LHCN-M2 (cell line): ENCODE measurements at regions not wholly inside any gene's neighbourhood (a gene's known extent, or its start where the extent isn't known, plus 50 kb on each side); places are given as distances from the start of the nearest gene placed in this dataset.
"Not testable (repeated sequence)": the region's sequence is repeated elsewhere in the genome, so short reads cannot be mapped to it uniquely, and the experiment has no call there.

ENCODE experiments used
- DNase-seq: peaks from one replicate; pipeline ENCODE4 v3.0.0-alpha.2; 2012; ENCODE audit warnings: low read depth

DNA sequence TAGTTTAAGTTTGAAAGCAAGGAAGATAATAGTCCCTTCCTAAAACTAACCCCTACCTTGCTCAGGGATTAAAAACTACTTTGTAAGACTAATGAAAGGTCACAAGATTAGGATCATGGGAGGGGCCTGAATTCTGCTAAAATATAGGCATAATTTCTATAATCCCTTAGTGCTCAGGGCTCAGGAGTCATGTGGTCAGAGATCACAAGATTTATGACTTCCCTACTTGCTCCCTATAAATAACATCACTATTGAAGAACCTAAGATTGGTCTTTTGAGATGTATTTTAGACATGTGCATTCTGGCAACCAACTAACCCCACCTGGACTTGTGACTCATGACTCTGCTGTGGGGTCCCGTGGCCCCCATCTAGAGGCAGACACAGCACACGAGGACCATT, 81.1 kb downstream of the STMND1 start:
- no peak for DNase-seq

GRCh38 chr6:17186925-17187324, 85.1 kb downstream of the STMND1 start:
- no peak for DNase-seq

- no peak for DNase-seq
These were observed 87.9 kb upstream of the RBM24 start for GRCh38 chr6:17193106-17193775.

GRCh38 chr6:17197607-17198006, 83.6 kb upstream of the RBM24 start:
- no peak for DNase-seq

- DNase-seq: no peak
These were observed 80.8 kb upstream of the RBM24 start for GRCh38 chr6:17200395-17200794.

- peak; percentile 90 for DNase-seq
These were observed 78.6 kb upstream of the RBM24 start for GRCh38 chr6:17202526-17202925.

DNA sequence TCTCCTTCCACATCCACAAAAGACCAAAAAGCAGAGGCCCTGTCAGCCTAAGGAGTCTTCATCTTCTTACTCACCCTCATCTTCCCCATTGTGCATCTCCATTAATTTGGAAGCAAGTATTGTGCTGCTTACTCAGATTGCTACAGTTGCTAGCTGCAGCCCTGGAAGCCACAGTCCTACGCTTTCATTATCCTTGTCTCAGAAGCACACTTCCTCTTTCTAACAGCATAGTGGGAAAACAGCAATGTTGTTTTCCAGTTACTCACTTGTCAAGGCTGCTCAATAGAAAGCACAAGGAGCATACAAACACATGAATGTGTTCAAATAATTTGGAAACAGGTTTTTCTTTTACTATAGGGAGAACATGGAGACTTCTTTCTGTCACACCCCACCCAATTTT, 76.6 kb upstream of the RBM24 start:
- no peak for DNase-seq

- DNase-seq: no peak
These were observed 74.5 kb upstream of the RBM24 start for GRCh38 chr6:17206566-17207072.

DNA sequence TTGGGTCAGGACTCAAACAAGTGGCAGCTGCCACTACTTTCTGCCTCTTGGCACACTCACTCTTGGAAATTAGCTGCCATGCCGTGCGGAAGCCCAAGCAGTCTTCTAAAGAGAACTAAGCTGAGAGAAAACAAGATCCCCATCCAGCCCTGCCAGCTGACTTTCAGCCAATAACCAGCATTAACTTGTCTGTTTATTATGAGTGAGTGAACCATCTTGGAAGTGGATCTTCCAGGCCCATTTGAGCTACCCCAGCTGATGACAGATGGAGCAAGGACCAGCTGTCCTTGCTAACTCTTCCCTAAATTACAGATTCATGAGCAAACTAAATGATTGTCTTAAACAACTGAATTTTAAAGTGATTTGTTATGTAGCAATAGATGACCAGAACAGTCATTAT, 73.9 kb upstream of the RBM24 start:
- no peak for DNase-seq

GRCh38 chr6:17210683-17211082, 70.5 kb upstream of the RBM24 start:
- no peak for DNase-seq

- no peak for DNase-seq
These were observed 70.1 kb upstream of the RBM24 start for GRCh38 chr6:17211101-17211500.

DNA sequence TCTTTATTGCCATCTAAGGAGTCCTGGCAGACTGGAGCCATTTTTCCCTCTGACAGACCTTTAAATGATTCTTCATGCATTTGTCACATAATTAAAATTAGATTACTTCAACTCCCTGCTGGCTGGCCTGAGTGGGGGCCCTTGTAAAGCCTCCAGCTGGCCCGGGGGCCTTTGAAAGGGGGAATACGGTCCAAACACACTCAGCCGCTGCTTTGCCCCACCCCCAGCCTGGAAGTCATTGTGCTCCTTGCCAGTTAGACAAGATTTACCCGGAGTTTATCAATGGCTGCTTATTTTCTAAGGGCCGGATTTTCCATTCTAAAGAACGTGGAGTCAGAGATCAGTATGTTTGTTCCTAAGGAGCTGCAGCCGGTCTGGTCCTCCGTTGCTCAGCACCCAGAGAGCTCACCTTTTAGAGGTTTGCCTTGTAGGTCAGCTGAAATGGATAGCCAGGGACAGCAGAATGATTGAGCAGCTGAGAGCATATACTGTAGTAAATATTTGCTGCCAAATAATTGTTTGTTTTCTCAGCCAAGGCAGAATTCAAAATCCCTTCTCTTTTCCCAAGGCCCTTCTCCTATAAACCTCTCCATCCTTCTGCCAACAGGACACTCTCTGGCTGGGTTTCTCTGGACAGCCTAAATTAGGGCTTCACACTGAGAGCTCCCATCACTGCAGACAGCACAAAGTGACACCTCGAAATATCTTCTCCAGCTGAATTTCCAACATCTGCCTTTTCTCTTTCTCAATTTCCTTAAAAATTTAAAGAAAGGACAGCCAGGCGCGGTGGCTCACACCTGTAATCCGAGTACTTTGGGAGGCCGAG, 68.4 kb upstream of the RBM24 start:
- no peak for DNase-seq

- DNase-seq: no peak
These were observed 67.1 kb upstream of the RBM24 start for GRCh38 chr6:17214106-17214505.

- not testable (repeated sequence) for DNase-seq
These were observed 64.2 kb upstream of the RBM24 start for GRCh38 chr6:17216972-17217371.

- DNase-seq: no peak
These were observed 63.0 kb upstream of the RBM24 start for GRCh38 chr6:17218023-17218748.

- DNase-seq: no peak
These were observed 62.4 kb upstream of the RBM24 start for GRCh38 chr6:17218749-17219093.

DNA sequence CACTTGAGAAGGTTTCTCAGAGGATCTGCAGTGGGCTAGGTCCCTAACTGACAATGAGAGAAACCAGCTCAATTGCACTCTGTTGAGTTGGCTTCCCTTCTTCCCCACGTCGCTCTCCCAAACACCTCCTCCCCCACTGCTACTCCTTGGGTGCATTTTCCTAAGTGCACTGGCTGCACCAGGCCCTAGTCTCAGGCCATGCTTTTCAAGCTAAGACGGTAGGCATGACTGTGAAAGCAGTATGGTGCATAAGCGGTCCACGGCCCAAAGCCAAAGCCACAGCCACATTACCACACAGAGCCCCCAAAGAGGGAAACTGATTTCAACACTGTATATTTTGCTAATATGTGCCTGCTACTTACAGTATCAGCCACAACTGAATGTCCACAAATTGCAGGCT, 62.1 kb upstream of the RBM24 start:
- no peak for DNase-seq

- no peak for DNase-seq
These were observed 60.9 kb upstream of the RBM24 start for GRCh38 chr6:17220040-17220910.

GRCh38 chr6:17224056-17224455, 57.1 kb upstream of the RBM24 start:
- DNase-seq: no peak

GRCh38 chr6:17224501-17224900, 56.7 kb upstream of the RBM24 start:
- DNase-seq: not testable (repeated sequence)
